ENCODE measurements at regions not wholly inside any gene's neighbourhood (a gene's known extent, or its start where the extent isn't known, plus 50 kb on each side); places are given as distances from the start of the nearest gene placed in this dataset.
A peak's percentile ranks its signal among the peaks of the same experiment; 100 is the strongest.

DNA sequence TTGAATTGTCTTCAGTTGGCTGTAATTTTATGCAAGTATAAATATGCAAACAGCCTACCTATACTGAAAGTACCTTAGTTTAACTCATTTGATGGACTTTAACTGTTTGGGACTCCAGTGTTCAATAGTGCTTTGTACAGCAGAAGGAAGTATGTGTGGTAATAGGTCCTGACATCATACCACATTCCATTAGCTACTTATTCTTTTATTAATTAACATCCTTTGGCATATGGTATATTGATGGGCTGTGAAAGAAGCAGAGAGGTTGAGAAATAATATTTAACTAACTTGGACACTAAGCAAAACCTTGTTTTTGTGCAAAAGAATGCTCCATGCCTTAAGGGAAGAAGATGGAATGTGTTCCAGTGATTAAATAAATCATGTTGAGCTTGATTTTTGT is 97.6 kb upstream of the SEMA6A start:
- Histone ChIP-seq H3K36me3 (no peaks in the 10 kb centered on the region), H3K27me3 (ENCODE audit: low read depth) (no peaks in the 10 kb centered on the region), H3K9me3 (replicated peaks) (no peaks in the 10 kb centered on the region), H3K27ac (replicated peaks) (no peak overlapping the region), H3K4me1 (peaks cover 14% of the 10 kb centered on the region), H3K4me3 (no peak overlapping the region)
- no peak for TF ChIP-seq CTCF (IDR thresholded peaks at IDR 0.05; ENCODE audit: borderline replicate concordance)
- no peak for DNase-seq
- intact Hi-C loops (cut with micrococcal nuclease): no loop called here

- Histone ChIP-seq H3K4me1 (peaks cover 14% of the 10 kb centered on the region), H3K27ac (replicated peaks) (no peak overlapping the region), H3K27me3 (ENCODE audit: low read depth) (no peaks in the 10 kb centered on the region), H3K9me3 (replicated peaks) (no peaks in the 10 kb centered on the region), H3K4me3 (no peak overlapping the region), H3K36me3 (no peaks in the 10 kb centered on the region)
- DNase-seq: no peak
- intact Hi-C loops (cut with micrococcal nuclease): no loop called here
- no peak for TF ChIP-seq CTCF (IDR thresholded peaks at IDR 0.05; ENCODE audit: borderline replicate concordance)
Measured at GRCh38 chr5:116671211-116671736, 96.7 kb upstream of the SEMA6A start.

GRCh38 chr5:116669261-116670031 is 94.8 kb upstream of the SEMA6A start:
- no peak for TF ChIP-seq CTCF (IDR thresholded peaks at IDR 0.05; ENCODE audit: borderline replicate concordance)
- H3K36me3 ChIP-seq: no peaks in the 10 kb centered on the region
- intact Hi-C loops (cut with micrococcal nuclease): no loop called here
- H3K4me1 ChIP-seq: peaks cover 14% of the 10 kb centered on the region
- H3K4me3 ChIP-seq: no peak overlapping the region
- no peak for DNase-seq
- peak overlapping the region; percentile 35 for H3K27ac ChIP-seq (replicated peaks)
- H3K9me3 ChIP-seq (replicated peaks): no peaks in the 10 kb centered on the region
- no peaks in the 10 kb centered on the region for H3K27me3 ChIP-seq (ENCODE audit: low read depth)

DNA sequence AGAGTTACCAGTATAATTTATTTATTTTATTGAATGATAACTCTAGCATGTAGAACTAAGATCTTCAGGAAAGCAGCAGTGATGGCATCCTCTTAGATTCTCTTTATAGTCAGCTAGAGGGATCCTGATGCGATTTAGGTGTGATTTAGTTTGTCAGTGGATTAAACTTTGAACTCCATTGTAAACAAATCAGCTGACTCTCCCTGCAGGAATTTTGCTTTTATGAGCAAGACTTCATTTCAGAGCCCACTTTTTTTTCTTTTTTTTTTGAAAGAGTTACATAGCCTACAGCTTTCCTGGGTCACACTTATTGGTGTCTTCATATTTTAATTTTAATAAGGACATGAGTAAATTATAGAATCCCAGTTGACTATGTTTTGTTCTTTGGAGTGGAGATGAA is 93.8 kb upstream of the SEMA6A start:
- Histone ChIP-seq H3K27ac (replicated peaks) (no peak overlapping the region), H3K4me1 (peaks cover 14% of the 10 kb centered on the region), H3K36me3 (no peaks in the 10 kb centered on the region), H3K4me3 (no peak overlapping the region), H3K27me3 (ENCODE audit: low read depth) (no peaks in the 10 kb centered on the region), H3K9me3 (replicated peaks) (no peaks in the 10 kb centered on the region)
- TF ChIP-seq CTCF (IDR thresholded peaks at IDR 0.05; ENCODE audit: borderline replicate concordance): no peak
- intact Hi-C loops (cut with micrococcal nuclease): no loop called here
- no peak for DNase-seq

DNA sequence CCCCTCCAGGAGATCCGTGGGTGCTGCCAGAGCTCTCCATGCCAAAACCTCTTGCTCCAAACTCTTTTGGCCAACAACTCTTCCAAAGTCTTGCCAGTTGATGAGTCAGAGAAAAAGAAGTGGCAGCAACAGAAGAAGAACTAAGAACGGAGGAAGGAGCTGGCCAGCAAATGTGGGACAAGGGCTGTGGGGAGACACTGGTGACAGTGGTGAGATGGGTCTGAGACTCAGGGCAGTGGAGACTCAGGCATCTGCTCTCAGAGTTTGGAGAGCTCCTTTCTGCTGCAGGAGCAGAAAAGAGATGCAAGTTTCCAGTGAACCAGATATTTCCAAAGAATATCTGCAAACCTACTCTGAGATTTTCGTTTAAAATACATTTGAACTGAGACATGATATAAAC is 92.3 kb upstream of the SEMA6A start:
- no peak for DNase-seq
- Histone ChIP-seq H3K27me3 (ENCODE audit: low read depth) (no peaks in the 10 kb centered on the region), H3K4me3 (no peak overlapping the region), H3K9me3 (replicated peaks) (peaks cover 3% of the 10 kb centered on the region), H3K36me3 (no peaks in the 10 kb centered on the region), H3K4me1 (peaks cover 14% of the 10 kb centered on the region), H3K27ac (replicated peaks) (no peak overlapping the region)
- intact Hi-C loops (cut with micrococcal nuclease): no loop called here
- TF ChIP-seq CTCF (IDR thresholded peaks at IDR 0.05; ENCODE audit: borderline replicate concordance): no peak

Data from left ventricle myocardium inferior (tissue), 1 donor.